D721Med (cell line): ENCODE measurements at regions not wholly inside any gene's neighbourhood (a gene's known extent, or its start where the extent isn't known, plus 50 kb on each side); places are given as distances from the start of the nearest gene placed in this dataset.

ENCODE experiments used
- DNase-seq: peaks from one replicate; pipeline ENCODE4 v3.0.0; 2011; ENCODE audit warnings: low spot score; ENCODE audit not compliant: insufficient read length
- FAIRE-seq: peaks from 2 replicates; lab custom pipeline; 2011; peaks lifted over from hg19 to GRCh38; lab: Jason Lieb, UNC
- TF ChIP-seq, protein P1 (sequence below): IDR thresholded peaks from 2 replicates; pipeline ENCODE4 v1.5.1; 2012; ENCODE audit warnings: mild to moderate bottlenecking, control low read depth; ENCODE audit not compliant: insufficient read depth; ENCODE audit errors: missing control alignments

DNA sequence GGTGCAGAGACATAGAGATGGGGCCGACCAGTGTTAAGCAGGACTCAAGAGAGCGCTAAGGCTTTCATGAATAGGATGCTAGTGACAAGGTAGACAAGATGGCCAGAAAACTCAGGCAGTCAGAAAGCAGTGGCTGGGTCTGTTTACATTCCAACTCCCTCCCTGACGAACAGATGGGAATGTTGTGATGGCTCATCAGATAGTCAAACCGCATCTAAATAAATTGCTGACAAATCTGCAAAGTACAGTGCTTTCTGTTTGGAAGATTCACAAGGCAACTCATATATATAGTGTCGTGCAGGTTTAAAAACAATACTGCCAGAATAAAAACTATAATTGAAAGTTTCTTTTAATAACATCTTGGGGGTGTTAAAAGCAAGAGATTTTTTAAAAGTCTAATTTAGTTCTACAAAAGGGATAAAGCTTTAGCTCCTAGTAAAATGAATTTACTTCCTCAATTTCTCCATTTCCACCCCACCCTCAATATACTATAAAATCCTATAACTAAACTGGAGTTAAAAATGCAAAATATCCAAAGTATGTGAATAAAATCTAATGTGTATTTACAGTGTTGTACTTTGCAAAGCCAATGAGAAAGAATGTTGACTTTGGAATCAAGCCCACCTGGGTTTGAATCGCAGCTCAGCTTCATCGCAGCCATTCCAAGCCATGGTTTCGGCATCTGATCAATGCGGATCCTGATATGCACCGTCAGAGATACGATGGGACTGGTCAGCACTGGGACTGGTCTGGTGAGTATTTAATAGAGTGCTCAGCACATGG is 247.3 kb upstream of the PDE10A start:
- no peak for FAIRE-seq
- TF ChIP-seq, protein P1, sequence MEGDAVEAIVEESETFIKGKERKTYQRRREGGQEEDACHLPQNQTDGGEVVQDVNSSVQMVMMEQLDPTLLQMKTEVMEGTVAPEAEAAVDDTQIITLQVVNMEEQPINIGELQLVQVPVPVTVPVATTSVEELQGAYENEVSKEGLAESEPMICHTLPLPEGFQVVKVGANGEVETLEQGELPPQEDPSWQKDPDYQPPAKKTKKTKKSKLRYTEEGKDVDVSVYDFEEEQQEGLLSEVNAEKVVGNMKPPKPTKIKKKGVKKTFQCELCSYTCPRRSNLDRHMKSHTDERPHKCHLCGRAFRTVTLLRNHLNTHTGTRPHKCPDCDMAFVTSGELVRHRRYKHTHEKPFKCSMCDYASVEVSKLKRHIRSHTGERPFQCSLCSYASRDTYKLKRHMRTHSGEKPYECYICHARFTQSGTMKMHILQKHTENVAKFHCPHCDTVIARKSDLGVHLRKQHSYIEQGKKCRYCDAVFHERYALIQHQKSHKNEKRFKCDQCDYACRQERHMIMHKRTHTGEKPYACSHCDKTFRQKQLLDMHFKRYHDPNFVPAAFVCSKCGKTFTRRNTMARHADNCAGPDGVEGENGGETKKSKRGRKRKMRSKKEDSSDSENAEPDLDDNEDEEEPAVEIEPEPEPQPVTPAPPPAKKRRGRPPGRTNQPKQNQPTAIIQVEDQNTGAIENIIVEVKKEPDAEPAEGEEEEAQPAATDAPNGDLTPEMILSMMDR = no peak
- DNase-seq = no peak

DNA sequence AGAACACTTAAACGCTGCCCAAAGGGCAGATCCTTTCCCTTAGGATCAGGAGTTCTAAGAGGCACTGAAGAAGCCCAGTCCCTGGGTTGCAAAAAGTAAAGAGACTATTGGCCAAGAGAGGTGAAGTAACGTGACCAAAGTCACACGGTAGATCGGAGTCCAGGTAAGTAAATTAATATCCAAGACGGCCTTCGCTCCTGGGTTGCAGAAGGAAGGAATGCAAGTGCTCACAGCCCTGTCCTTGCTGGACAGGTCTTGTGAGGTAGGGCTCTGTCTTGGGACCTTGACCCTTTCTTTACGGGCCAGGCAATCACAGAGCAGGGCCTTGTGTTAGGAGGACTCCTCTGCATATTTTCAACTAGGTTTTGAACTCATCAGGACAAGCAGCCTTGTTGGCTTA is 243.7 kb upstream of the PDE10A start:
- DNase-seq (no peak), FAIRE-seq (no peak)
- TF ChIP-seq, protein P1 = no peak

DNA sequence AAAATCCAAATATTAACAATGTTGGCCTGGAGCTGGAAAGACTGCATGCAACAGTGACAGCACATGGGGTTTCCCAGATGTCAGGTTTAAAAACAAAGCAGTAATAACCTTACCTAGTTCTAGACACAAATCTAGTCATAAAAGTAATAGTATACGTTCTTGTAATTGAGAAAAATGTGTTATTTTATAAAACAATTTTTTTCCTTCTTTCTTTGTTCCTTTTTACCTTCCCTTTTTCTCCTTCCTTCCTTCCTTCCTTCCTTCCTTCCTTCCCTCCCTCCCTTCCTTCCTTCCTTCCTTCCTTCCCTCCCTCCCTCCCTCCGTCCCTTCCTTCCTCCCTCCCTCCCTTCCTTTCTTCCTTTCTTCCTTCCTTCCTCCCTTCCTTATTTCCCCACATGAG is 242.7 kb upstream of the PDE10A start:
- no peak for DNase-seq
- no peak for FAIRE-seq
- TF ChIP-seq, protein P1 = no peak

DNA sequence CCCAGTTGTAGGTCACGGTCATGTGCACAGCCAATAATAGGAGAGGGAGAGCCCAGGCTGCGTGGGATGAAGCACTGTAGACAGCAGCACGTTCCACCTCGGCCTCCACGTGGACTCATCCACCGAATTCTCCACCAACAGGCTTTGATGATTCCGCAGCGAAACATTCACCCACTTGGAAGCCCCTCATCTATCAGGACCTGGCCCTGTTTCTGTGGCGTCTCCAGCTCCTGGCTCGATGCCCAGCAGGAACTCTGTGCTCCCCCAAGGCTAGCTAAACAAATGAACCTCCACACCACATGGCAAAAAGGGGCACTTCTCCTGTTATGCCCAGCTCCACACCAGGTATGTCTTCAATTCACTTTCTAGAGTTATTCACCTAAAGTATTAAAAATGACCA is 237.9 kb upstream of the PDE10A start:
- FAIRE-seq (no peak), DNase-seq (no peak)
- TF ChIP-seq, protein P1 = no peak

DNA sequence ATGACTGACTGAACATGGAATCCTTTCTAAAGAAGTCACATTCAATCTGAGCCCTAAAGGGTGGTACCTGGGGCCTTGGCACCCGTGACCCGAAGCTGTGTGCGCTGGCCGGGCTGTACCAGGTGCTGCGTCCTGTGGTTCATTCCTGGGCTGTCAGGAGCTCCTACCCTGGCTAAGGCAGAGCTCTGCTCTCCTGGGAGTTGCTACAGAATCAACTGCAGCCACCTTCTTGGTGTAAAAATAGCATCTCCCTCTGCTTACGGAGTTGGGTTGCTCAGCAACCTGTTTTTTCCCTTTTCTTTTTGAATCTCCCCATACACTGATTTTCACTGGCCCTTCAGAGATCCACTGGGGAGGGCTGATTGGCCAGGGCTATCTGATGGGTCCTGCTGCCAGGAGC is 236.6 kb upstream of the PDE10A start:
- FAIRE-seq (no peak), DNase-seq (no peak)
- TF ChIP-seq, protein P1 = no peak

DNA sequence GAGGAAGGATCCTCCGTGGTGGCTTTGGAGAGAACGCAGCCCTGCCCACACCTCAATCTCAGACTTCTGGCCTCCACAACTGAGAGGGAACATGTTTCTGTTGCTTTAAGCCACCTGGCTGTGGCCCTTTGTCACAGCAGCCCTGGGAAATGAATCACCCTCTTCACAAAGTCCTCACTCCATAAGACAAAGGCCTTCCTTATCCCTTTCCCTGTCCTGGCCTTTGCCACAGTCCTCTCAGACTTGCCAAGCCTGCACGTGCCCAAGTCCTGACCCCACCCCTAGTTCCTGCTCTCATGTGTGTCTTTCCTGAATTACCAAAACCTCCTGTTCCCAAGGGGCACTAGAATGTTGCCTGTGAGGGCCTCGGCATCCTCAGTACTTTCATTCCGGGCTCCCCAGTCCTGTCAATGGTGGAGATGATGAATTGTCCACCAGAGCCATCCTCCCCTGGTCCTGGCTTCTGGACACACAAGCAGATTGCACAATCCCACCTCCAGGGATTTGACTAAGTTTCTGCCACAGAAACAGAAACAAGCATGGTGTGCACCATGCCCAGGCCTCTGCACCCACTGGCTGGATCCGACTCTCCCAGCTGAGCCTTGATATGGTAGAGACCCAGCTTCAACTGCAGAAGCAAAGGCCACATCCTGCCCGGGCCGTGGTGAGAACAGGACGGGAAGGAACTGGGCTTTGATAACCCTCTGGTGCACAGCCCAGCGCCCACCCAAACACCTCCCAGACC is 232.6 kb upstream of the PDE10A start:
- DNase-seq (no peak), FAIRE-seq (no peak)
- TF ChIP-seq, protein P1 = no peak
